Uterus (tissue), 3 donors: ENCODE measurements at regions not wholly inside any gene's neighbourhood (a gene's known extent, or its start where the extent isn't known, plus 50 kb on each side); places are given as distances from the start of the nearest gene placed in this dataset.

Experiments
- DNase-seq, 2 donors: peaks; one replicate each; pipeline ENCODE4 v3.0.0-alpha.2; 2019 to 2020
- H3K27ac ChIP-seq, 2 donors: fragments of 200-600 bp; sonication (generic); 1 replicate in 1 of 2; 2 replicates in 1 of 2; pipeline ENCODE4 v1.5.1; 2016 to 2018
- H3K27me3 ChIP-seq, 2 donors: fragments of 200-600 bp; sonication (generic); one replicate each; pipeline ENCODE4 v1.5.1; 2018 to 2019; ENCODE audit warnings: control low read depth in 1 of 2
- H3K36me3 ChIP-seq, 2 donors: fragments of 200-600 bp; sonication (generic); one replicate each; pipeline ENCODE4 v1.5.1; 2019; ENCODE audit warnings: control low read depth in 1 of 2
- H3K4me1 ChIP-seq, 2 donors: fragments of 200-600 bp; sonication (generic); one replicate each; pipeline ENCODE4 v1.5.1; 2018 to 2019; ENCODE audit warnings: control low read depth in 1 of 2
- H3K4me3 ChIP-seq, 2 donors: fragments of 200-600 bp; sonication (generic); 1 replicate in 1 of 2; 2 replicates in 1 of 2; pipeline ENCODE4 v1.5.1; 2018 to 2019; ENCODE audit warnings: mild to moderate bottlenecking in 1 of 2
- H3K9me3 ChIP-seq, 2 donors: fragments of 200-600 bp; sonication (generic); one replicate each; pipeline ENCODE4 v1.5.1; 2019; ENCODE audit warnings: control low read depth in 1 of 2
- CTCF ChIP-seq, 4 experiments: fragments of 200-600 bp in 2 of 4; fragments of 450-650 bp in 2 of 4; sonication (generic) in 2 of 4; IDR thresholded peaks; one replicate each; pipeline ENCODE4 v1.5.1; 2016 to 2019; ENCODE audit warnings: antibody characterized with exemption in 4 of 4, mild to moderate bottlenecking in 2 of 4, moderate library complexity in 1 of 4
- POLR2A ChIP-seq, 2 donors: fragments of 450-650 bp; IDR thresholded peaks; one replicate each; pipeline ENCODE4 v1.6.1; 2016; ENCODE audit warnings: antibody characterized with exemption in 2 of 2, mild to moderate bottlenecking in 1 of 2, moderate library complexity in 1 of 2
- intact Hi-C: fragments of 100-400 bp; cut with DNase I; formaldehyde crosslinking; loops from one replicate; pipeline ENCODE4 v1.15.1; 2023; ENCODE audit warnings: low total_unique reads
- donor health status: DM: yes; HTN: yes; CAD: no.

GRCh38 chr4:100651499-100652175, 133.8 kb upstream of the EMCN start:
- no peak for DNase-seq
- Histone ChIP-seq H3K27me3 (no peaks in the 10 kb centered on the region), H3K4me1 (no peaks in the 10 kb centered on the region), H3K27ac (no peak overlapping the region), H3K36me3 (no peaks in the 10 kb centered on the region), H3K4me3 (no peak overlapping the region), H3K9me3 (no peaks in the 10 kb centered on the region)
- TF ChIP-seq POLR2A (IDR thresholded peaks at IDR 0.05) (no peak), CTCF (IDR thresholded peaks at IDR 0.05) (no peak)
- intact Hi-C loops = no loop called here

- intact Hi-C loops = no loop called here
- H3K4me3 ChIP-seq = no peak overlapping the region
- H3K4me1 ChIP-seq = no peaks in the 10 kb centered on the region
- no peaks in the 10 kb centered on the region for H3K27me3 ChIP-seq
- no peak for TF ChIP-seq POLR2A (IDR thresholded peaks at IDR 0.05)
- no peak for TF ChIP-seq CTCF (IDR thresholded peaks at IDR 0.05)
- no peak for DNase-seq
- no peak overlapping the region for H3K27ac ChIP-seq
- no peaks in the 10 kb centered on the region for H3K9me3 ChIP-seq
- no peaks in the 10 kb centered on the region for H3K36me3 ChIP-seq
Measured at GRCh38 chr4:100649417-100649816, 131.6 kb upstream of the EMCN start.

GRCh38 chr4:100644150-100644549, 126.3 kb upstream of the EMCN start:
- H3K4me1 ChIP-seq = no peaks in the 10 kb centered on the region
- no peak overlapping the region for H3K4me3 ChIP-seq
- no peaks in the 10 kb centered on the region for H3K27me3 ChIP-seq
- intact Hi-C loops = no loop called here
- H3K36me3 ChIP-seq = no peaks in the 10 kb centered on the region
- TF ChIP-seq POLR2A (IDR thresholded peaks at IDR 0.05) = no peak
- H3K9me3 ChIP-seq = no peaks in the 10 kb centered on the region
- no peak for DNase-seq
- no peak overlapping the region for H3K27ac ChIP-seq

- no peak overlapping the region for H3K27ac ChIP-seq
- intact Hi-C loops = no loop called here
- H3K4me1 ChIP-seq = no peaks in the 10 kb centered on the region
- DNase-seq = no peak
- H3K27me3 ChIP-seq = no peaks in the 10 kb centered on the region
- TF ChIP-seq POLR2A (IDR thresholded peaks at IDR 0.05) = no peak
- no peak for TF ChIP-seq CTCF (IDR thresholded peaks at IDR 0.05)
- H3K36me3 ChIP-seq = no peaks in the 10 kb centered on the region
- H3K4me3 ChIP-seq = no peak overlapping the region
- no peaks in the 10 kb centered on the region for H3K9me3 ChIP-seq
Measured at GRCh38 chr4:100641336-100641735, 123.5 kb upstream of the EMCN start.

GRCh38 chr4:100635899-100636298, 118.1 kb upstream of the EMCN start:
- DNase-seq = no peak
- Histone ChIP-seq H3K36me3 (no peaks in the 10 kb centered on the region), H3K4me1 (no peaks in the 10 kb centered on the region), H3K9me3 (no peaks in the 10 kb centered on the region), H3K27me3 (no peaks in the 10 kb centered on the region), H3K27ac (no peak overlapping the region), H3K4me3 (no peak overlapping the region)
- intact Hi-C loops = no loop called here
- TF ChIP-seq POLR2A (IDR thresholded peaks at IDR 0.05) (no peak), CTCF (IDR thresholded peaks at IDR 0.05) (no peak)

GRCh38 chr4:100633269-100633668, 115.4 kb upstream of the EMCN start:
- Histone ChIP-seq H3K27ac (no peak overlapping the region), H3K27me3 (no peaks in the 10 kb centered on the region), H3K4me1 (no peaks in the 10 kb centered on the region), H3K4me3 (no peak overlapping the region), H3K36me3 (no peaks in the 10 kb centered on the region), H3K9me3 (no peaks in the 10 kb centered on the region)
- no peak for DNase-seq
- intact Hi-C loops = no loop called here
- TF ChIP-seq CTCF (IDR thresholded peaks at IDR 0.05) = no peak
- TF ChIP-seq POLR2A (IDR thresholded peaks at IDR 0.05) = no peak
